Breast epithelium (tissue), 4 donors: ENCODE measurements at regions not wholly inside any gene's neighbourhood (a gene's known extent, or its start where the extent isn't known, plus 50 kb on each side); places are given as distances from the start of the nearest gene placed in this dataset.

Source experiments
- DNase-seq, 2 donors: peaks; one replicate each; pipeline ENCODE4 v3.0.0-alpha.2; 2019; ENCODE audit warnings: low spot score in 2 of 2
- H3K27ac ChIP-seq, 2 donors: fragments of 200-600 bp; sonication (generic) in 1 of 2; one replicate each; pipeline ENCODE4 v1.5.1; 2016 to 2019; ENCODE audit warnings: mild to moderate bottlenecking in 1 of 2
- H3K27me3 ChIP-seq, 2 donors: fragments of 200-600 bp; sonication (generic) in 1 of 2; one replicate each; pipeline versions ENCODE4 v1.5.1 to v1.6.0; 2017 to 2019; ENCODE audit warnings: control low read depth in 1 of 2, mild to moderate bottlenecking in 1 of 2
- H3K36me3 ChIP-seq: fragments of 200-600 bp; one replicate; pipeline ENCODE4 v1.5.1; 2019
- H3K4me1 ChIP-seq, 2 donors: fragments of 200-600 bp; sonication (generic); one replicate each; pipeline ENCODE4 v1.5.1; 2016 to 2019; ENCODE audit warnings: control low read depth in 1 of 2
- H3K4me3 ChIP-seq, 3 donors: fragments of 200-600 bp; sonication (generic); 1 replicate in 2 of 3; 2 replicates in 1 of 3; pipeline ENCODE4 v1.5.1; 2016 to 2019; ENCODE audit warnings: mild to moderate bottlenecking in 3 of 3, moderate library complexity in 2 of 3
- H3K9me3 ChIP-seq, 2 donors: fragments of 200-600 bp; sonication (generic) in 1 of 2; one replicate each; pipeline ENCODE4 v1.5.1; 2016 to 2019; ENCODE audit warnings: control low read depth in 1 of 2
- POLR2A ChIP-seq: fragments of 450-650 bp; IDR thresholded peaks from one replicate; pipeline ENCODE4 v1.6.1; 2016; ENCODE audit warnings: antibody characterized with exemption, mild to moderate bottlenecking, moderate library complexity
- POLR2AphosphoS5 ChIP-seq, 3 donors: sonication (generic); formaldehyde crosslinking; IDR thresholded peaks; one replicate each; pipeline ENCODE4 v1.6.1; 2017; ENCODE audit warnings: antibody characterized with exemption in 3 of 3
- intact Hi-C: fragments of 100-400 bp; cut with DNase I; formaldehyde crosslinking; loops from one replicate; pipeline ENCODE4 v1.15.1; 2023; ENCODE audit warnings: low total_unique reads
- TF ChIP-seq, protein P1 (sequence below), 3 donors: fragments of 450-650 bp; IDR thresholded peaks; one replicate each; pipeline ENCODE4 v1.5.1; 2016 to 2017; ENCODE audit warnings: antibody characterized with exemption in 3 of 3, mild to moderate bottlenecking in 3 of 3, moderate library complexity in 3 of 3

DNA sequence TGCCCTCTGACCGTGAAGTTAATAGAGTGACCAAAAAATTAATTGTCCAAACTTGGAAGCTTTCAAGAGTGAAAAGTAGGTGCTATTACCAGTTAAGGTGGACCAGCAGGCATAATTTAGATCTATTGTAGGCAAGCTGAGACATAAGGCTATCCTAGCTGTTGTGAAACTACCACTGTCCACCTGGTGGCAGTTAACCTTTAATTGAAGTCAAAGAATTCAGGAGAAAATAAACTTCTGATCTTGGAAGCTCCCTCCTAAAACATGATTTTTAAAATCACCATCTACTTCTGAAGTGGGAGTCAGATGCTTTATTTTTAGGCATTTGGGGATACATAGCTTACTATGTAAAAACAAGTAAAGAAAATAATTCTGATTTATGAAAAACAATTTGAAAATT is 636.3 kb upstream of the HTR2C start:
- TF ChIP-seq POLR2A (no peak), POLR2AphosphoS5 (IDR thresholded peaks at IDR 0.05) (no peak)
- TF ChIP-seq, protein P1, sequence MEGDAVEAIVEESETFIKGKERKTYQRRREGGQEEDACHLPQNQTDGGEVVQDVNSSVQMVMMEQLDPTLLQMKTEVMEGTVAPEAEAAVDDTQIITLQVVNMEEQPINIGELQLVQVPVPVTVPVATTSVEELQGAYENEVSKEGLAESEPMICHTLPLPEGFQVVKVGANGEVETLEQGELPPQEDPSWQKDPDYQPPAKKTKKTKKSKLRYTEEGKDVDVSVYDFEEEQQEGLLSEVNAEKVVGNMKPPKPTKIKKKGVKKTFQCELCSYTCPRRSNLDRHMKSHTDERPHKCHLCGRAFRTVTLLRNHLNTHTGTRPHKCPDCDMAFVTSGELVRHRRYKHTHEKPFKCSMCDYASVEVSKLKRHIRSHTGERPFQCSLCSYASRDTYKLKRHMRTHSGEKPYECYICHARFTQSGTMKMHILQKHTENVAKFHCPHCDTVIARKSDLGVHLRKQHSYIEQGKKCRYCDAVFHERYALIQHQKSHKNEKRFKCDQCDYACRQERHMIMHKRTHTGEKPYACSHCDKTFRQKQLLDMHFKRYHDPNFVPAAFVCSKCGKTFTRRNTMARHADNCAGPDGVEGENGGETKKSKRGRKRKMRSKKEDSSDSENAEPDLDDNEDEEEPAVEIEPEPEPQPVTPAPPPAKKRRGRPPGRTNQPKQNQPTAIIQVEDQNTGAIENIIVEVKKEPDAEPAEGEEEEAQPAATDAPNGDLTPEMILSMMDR (IDR thresholded peaks at IDR 0.05), result no peak
- no peaks in the 10 kb centered on the region for H3K4me1 ChIP-seq
- no peak overlapping the region for H3K27ac ChIP-seq
- no peak overlapping the region for H3K4me3 ChIP-seq
- no peak for DNase-seq
- H3K9me3 ChIP-seq, result peaks cover 0 to 15% of the 10 kb centered on the region in 2 donors
- peaks cover 0 to 23% of the 10 kb centered on the region in 2 donors for H3K27me3 ChIP-seq
- intact Hi-C loops, result no loop called here
- H3K36me3 ChIP-seq, result no peaks in the 10 kb centered on the region

DNA sequence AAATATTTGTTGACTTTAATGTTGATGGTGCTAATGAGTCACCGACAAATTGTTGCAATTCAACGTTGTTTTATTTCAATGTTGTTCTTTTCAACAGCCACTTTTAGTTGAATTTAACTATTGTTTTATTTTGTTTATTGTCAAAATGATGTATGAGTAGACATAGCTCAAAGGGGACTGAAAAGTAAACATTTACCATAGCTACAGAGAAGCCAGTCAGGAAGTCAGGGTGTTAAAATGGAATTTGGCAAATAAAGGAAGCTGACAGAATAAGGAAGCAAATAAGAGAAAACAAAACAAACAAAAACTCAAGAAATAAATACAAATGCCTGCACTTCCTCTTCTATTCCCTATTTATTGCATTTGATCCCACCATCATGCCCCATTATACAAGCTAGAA is 648.4 kb upstream of the HTR2C start:
- H3K4me1 ChIP-seq, result no peaks in the 10 kb centered on the region
- no peaks in the 10 kb centered on the region for H3K9me3 ChIP-seq
- H3K36me3 ChIP-seq, result no peaks in the 10 kb centered on the region
- H3K27ac ChIP-seq, result no peak overlapping the region
- peaks cover 0 to 42% of the 10 kb centered on the region in 2 donors for H3K27me3 ChIP-seq
- no peak for DNase-seq
- intact Hi-C loops, result no loop called here
- no peak overlapping the region for H3K4me3 ChIP-seq
- TF ChIP-seq POLR2AphosphoS5 (IDR thresholded peaks at IDR 0.05), result no peak
- TF ChIP-seq, protein P1 (IDR thresholded peaks at IDR 0.05), result no peak
- TF ChIP-seq POLR2A, result no peak

DNA sequence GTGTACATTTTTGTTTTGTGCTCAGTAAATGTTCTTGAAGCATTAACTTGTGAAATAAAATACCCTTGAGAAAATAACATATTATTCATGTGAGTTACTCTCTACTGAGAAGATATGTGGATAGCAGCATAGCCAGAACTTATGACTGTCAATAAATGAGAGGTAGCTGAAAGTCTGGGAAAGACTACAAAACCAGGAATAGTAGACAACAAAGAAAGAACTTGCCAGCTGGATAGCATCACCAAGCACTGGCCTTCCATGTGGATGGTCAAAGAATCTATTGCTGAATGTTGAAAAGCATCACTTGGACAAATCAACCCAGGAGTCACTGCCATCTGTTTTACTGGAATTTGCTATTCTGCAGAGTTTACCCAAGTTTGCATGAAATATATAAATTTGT is 650.0 kb upstream of the HTR2C start:
- intact Hi-C loops, result no loop called here
- H3K4me3 ChIP-seq, result no peak overlapping the region
- H3K4me1 ChIP-seq, result no peaks in the 10 kb centered on the region
- DNase-seq, result no peak
- no peaks in the 10 kb centered on the region for H3K9me3 ChIP-seq
- H3K27me3 ChIP-seq, result peaks cover 0 to 46% of the 10 kb centered on the region in 2 donors
- TF ChIP-seq POLR2AphosphoS5 (IDR thresholded peaks at IDR 0.05) (no peak), POLR2A (no peak)
- TF ChIP-seq, protein P1 (IDR thresholded peaks at IDR 0.05), result no peak
- H3K27ac ChIP-seq, result no peak overlapping the region
- H3K36me3 ChIP-seq, result no peaks in the 10 kb centered on the region

DNA sequence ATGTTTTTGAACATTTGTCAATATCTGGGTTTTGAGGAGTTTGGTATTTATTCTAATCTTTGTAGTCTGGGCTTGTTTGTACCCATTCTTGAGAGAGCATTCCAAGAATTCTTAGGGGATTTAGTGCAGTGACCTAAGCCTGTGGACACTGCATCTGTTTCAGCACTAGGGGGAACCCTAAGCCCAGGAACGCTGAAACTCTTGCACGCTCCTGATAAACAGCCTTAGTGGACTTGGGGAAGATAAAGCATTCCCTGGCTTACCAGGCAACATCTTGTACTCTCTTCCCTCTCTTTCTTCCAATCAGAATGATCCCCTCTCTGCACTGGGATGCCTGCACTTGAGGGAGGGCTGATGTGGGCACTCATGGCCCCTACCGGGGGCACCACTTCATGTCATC is 654.9 kb upstream of the HTR2C start:
- Histone ChIP-seq H3K27ac (no peak overlapping the region), H3K27me3 (peaks cover 0 to 32% of the 10 kb centered on the region in 2 donors), H3K9me3 (peaks cover 0 to 11% of the 10 kb centered on the region in 2 donors), H3K36me3 (no peaks in the 10 kb centered on the region), H3K4me3 (no peak overlapping the region), H3K4me1 (no peaks in the 10 kb centered on the region)
- TF ChIP-seq, protein P1 (IDR thresholded peaks at IDR 0.05), result peak in 1 of 3 donors; percentile 29
- TF ChIP-seq POLR2AphosphoS5 (IDR thresholded peaks at IDR 0.05) (no peak), POLR2A (no peak)
- no peak for DNase-seq
- intact Hi-C loops, result no loop called here

DNA sequence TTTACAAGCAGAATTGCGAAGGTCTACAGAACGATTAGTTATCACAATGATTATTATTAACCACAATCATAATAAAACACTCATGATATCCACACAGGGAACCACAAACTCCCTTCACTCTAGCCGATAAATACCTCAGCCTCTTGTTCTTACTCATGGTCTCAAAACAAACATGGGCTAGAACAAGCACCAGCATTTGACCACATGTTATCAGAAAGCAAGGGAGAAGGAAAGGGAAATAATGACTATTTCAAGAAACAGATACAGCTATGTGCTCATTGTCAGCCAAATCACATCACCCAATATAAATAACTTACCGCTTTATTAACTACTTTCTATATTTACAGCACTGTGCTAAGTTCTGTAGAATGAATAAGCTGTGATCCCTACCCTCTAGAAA is 663.2 kb upstream of the HTR2C start:
- Histone ChIP-seq H3K27me3 (peaks cover 0 to 22% of the 10 kb centered on the region in 2 donors), H3K36me3 (no peaks in the 10 kb centered on the region), H3K4me3 (no peak overlapping the region), H3K4me1 (no peaks in the 10 kb centered on the region), H3K27ac (no peak overlapping the region), H3K9me3 (no peaks in the 10 kb centered on the region)
- DNase-seq, result no peak
- TF ChIP-seq POLR2A (no peak), POLR2AphosphoS5 (IDR thresholded peaks at IDR 0.05) (no peak)
- TF ChIP-seq, protein P1 (IDR thresholded peaks at IDR 0.05), result no peak
- intact Hi-C loops, result no loop called here
